GM18505 (cell line): ENCODE measurements at regions not wholly inside any gene's neighbourhood (a gene's known extent, or its start where the extent isn't known, plus 50 kb on each side); places are given as distances from the start of the nearest gene placed in this dataset.

Experiments
- ATAC-seq: cut with Tn5 transposase; IDR thresholded peaks from one replicate; pipeline ENCODE4 v1.9.1; 2021; ENCODE audit not compliant: unreplicated experiment
- POLR2A ChIP-seq: IDR thresholded peaks from 4 replicates; pipeline ENCODE4 v1.6.1; 2011; ENCODE audit warnings: borderline replicate concordance; ENCODE audit not compliant: insufficient read depth, insufficient read length; ENCODE audit errors: extremely low read depth

- no peak for TF ChIP-seq POLR2A
- ATAC-seq = no peak
These were observed 188.7 kb downstream of the CDC5L start for GRCh38 chr6:44576132-44576631.

GRCh38 chr6:44580901-44581300, 193.4 kb downstream of the CDC5L start:
- TF ChIP-seq POLR2A = no peak
- no peak for ATAC-seq

GRCh38 chr6:44582930-44583329, 195.4 kb downstream of the CDC5L start:
- ATAC-seq = no peak
- no peak for TF ChIP-seq POLR2A

- no peak for TF ChIP-seq POLR2A
- ATAC-seq = no peak
These were observed 203.0 kb downstream of the CDC5L start for GRCh38 chr6:44590471-44590870.

- TF ChIP-seq POLR2A = no peak
- no peak for ATAC-seq
These were observed 206.0 kb downstream of the CDC5L start for GRCh38 chr6:44593539-44593944.

- ATAC-seq = no peak
- TF ChIP-seq POLR2A = no peak
These were observed 207.0 kb downstream of the CDC5L start for GRCh38 chr6:44594481-44594880.

- no peak for ATAC-seq
- TF ChIP-seq POLR2A = no peak
These were observed 211.2 kb downstream of the CDC5L start for GRCh38 chr6:44598679-44599078.

- no peak for ATAC-seq
- no peak for TF ChIP-seq POLR2A
These were observed 212.2 kb downstream of the CDC5L start for GRCh38 chr6:44599672-44600071.

GRCh38 chr6:44603044-44603686, 215.7 kb downstream of the CDC5L start:
- no peak for TF ChIP-seq POLR2A
- ATAC-seq = no peak

GRCh38 chr6:44606504-44606903, 219.0 kb downstream of the CDC5L start:
- no peak for ATAC-seq
- no peak for TF ChIP-seq POLR2A

- ATAC-seq = no peak
- TF ChIP-seq POLR2A = no peak
These were observed 219.5 kb downstream of the CDC5L start for GRCh38 chr6:44606976-44607375.

GRCh38 chr6:44608175-44608574, 220.7 kb downstream of the CDC5L start:
- TF ChIP-seq POLR2A = no peak

GRCh38 chr6:44609051-44609612, 221.6 kb downstream of the CDC5L start:
- ATAC-seq = no peak
- no peak for TF ChIP-seq POLR2A

More at GRCh38 chr6:44608175-44608574, 220.7 kb downstream of the CDC5L start:
- ATAC-seq = no peak

GRCh38 chr6:44614396-44614795, 226.9 kb downstream of the CDC5L start:
- TF ChIP-seq POLR2A = no peak
- no peak for ATAC-seq

GRCh38 chr6:44615621-44616020, 228.1 kb downstream of the CDC5L start:
- TF ChIP-seq POLR2A = no peak

GRCh38 chr6:44617416-44617815, 229.9 kb downstream of the CDC5L start:
- no peak for TF ChIP-seq POLR2A
- ATAC-seq = no peak

More at GRCh38 chr6:44615621-44616020, 228.1 kb downstream of the CDC5L start:
- ATAC-seq = no peak
